ENCODE measurements at regions not wholly inside any gene's neighbourhood (a gene's known extent, or its start where the extent isn't known, plus 50 kb on each side); places are given as distances from the start of the nearest gene placed in this dataset.
"Not testable (repeated sequence)": the region's sequence is repeated elsewhere in the genome, so short reads cannot be mapped to it uniquely, and the experiment has no call there.

GRCh38 chrY:12358337-12358736 lies 342.7 kb upstream of the USP9Y start:
- intact Hi-C loops (cut with DNase I; ENCODE audit: low total_unique reads) = no loop called here
- Histone ChIP-seq H3K4me3 (no peak overlapping the region), H3K27ac (no peak overlapping the region), H3K27me3 (no peaks in the 10 kb centered on the region), H3K4me1 (no peaks in the 10 kb centered on the region), H3K9me3 (no peaks in the 10 kb centered on the region), H3K36me3 (no peaks in the 10 kb centered on the region)
- TF ChIP-seq EP300 (IDR thresholded peaks at IDR 0.05) (no peak), POLR2A (IDR thresholded peaks at IDR 0.05) (no peak), POLR2AphosphoS5 (IDR thresholded peaks at IDR 0.05) (no peak), CTCF (IDR thresholded peaks at IDR 0.05) (no peak)
- 77 to 82% (median 80%) methylated on average over 7 of the region's 7 CpGs; no CpG with 5 or more reads in 2 of the 5 donors for WGBS, 5 donors
- no peak for DNase-seq

GRCh38 chrY:12359867-12360266 lies 341.2 kb upstream of the USP9Y start:
- no peak for TF ChIP-seq POLR2AphosphoS5 (IDR thresholded peaks at IDR 0.05)
- no peak for TF ChIP-seq EP300 (IDR thresholded peaks at IDR 0.05)
- TF ChIP-seq CTCF (IDR thresholded peaks at IDR 0.05) = no peak
- TF ChIP-seq POLR2A (IDR thresholded peaks at IDR 0.05) = no peak
- no peak for DNase-seq
- no peaks in the 10 kb centered on the region for H3K9me3 ChIP-seq
- H3K27ac ChIP-seq = no peak overlapping the region
- H3K27me3 ChIP-seq = no peaks in the 10 kb centered on the region
- intact Hi-C loops (cut with DNase I; ENCODE audit: low total_unique reads) = no loop called here
- WGBS, 5 donors = 18 to 28% methylated on average over 5 to 7 of the region's 9 CpGs; no CpG with 5 or more reads in 3 of the 5 donors
- no peak overlapping the region for H3K4me3 ChIP-seq
- no peaks in the 10 kb centered on the region for H3K36me3 ChIP-seq
- H3K4me1 ChIP-seq = no peaks in the 10 kb centered on the region

GRCh38 chrY:12360496-12360895 lies 340.5 kb upstream of the USP9Y start:
- no peak overlapping the region for H3K27ac ChIP-seq
- H3K4me1 ChIP-seq = no peaks in the 10 kb centered on the region
- H3K36me3 ChIP-seq = no peaks in the 10 kb centered on the region
- WGBS, 5 donors = 57 to 100% (median 69%) methylated on average over 1 to 9 of the region's 9 CpGs; no CpG with 5 or more reads in 2 of the 5 donors
- DNase-seq = no peak
- TF ChIP-seq POLR2A (IDR thresholded peaks at IDR 0.05) (no peak), EP300 (IDR thresholded peaks at IDR 0.05) (no peak), POLR2AphosphoS5 (IDR thresholded peaks at IDR 0.05) (no peak), CTCF (IDR thresholded peaks at IDR 0.05) (no peak)
- no peak overlapping the region for H3K4me3 ChIP-seq
- H3K27me3 ChIP-seq = no peaks in the 10 kb centered on the region
- intact Hi-C loops (cut with DNase I; ENCODE audit: low total_unique reads) = no loop called here
- no peaks in the 10 kb centered on the region for H3K9me3 ChIP-seq

- no peak for DNase-seq
- no peaks in the 10 kb centered on the region for H3K27me3 ChIP-seq
- no peaks in the 10 kb centered on the region for H3K36me3 ChIP-seq
- no peak overlapping the region for H3K27ac ChIP-seq
- 28 to 45% (median 32%) methylated on average over 4 to 5 of the region's 5 CpGs; no CpG with 5 or more reads in 2 of the 5 donors for WGBS, 5 donors
- TF ChIP-seq CTCF (IDR thresholded peaks at IDR 0.05) (no peak), EP300 (IDR thresholded peaks at IDR 0.05) (no peak), POLR2A (IDR thresholded peaks at IDR 0.05) (no peak), POLR2AphosphoS5 (IDR thresholded peaks at IDR 0.05) (no peak)
- H3K4me3 ChIP-seq = no peak overlapping the region
- intact Hi-C loops (cut with DNase I; ENCODE audit: low total_unique reads) = no loop called here
- no peaks in the 10 kb centered on the region for H3K9me3 ChIP-seq
- H3K4me1 ChIP-seq = no peaks in the 10 kb centered on the region
Measured at GRCh38 chrY:12365311-12365910, 335.6 kb upstream of the USP9Y start.

- H3K27ac ChIP-seq; intact Hi-C loops (cut with DNase I; ENCODE audit: low total_unique reads); H3K4me3 ChIP-seq; H3K27me3 ChIP-seq; H3K36me3 ChIP-seq; H3K9me3 ChIP-seq; H3K4me1 ChIP-seq; DNase-seq: not testable (repeated sequence)
- whole genome bisulfite sequencing, 5 donors = 55 to 74% (median 58%) methylated on average over 2 of the region's 2 CpGs; no CpG with 5 or more reads in 2 of the 5 donors
Measured at GRCh38 chrY:12374588-12374987, 326.4 kb upstream of the USP9Y start.

Data from stomach (tissue), 8 donors.